Body of pancreas (tissue), 4 donors: ENCODE measurements at regions not wholly inside any gene's neighbourhood (a gene's known extent, or its start where the extent isn't known, plus 50 kb on each side); places are given as distances from the start of the nearest gene placed in this dataset.

Source experiments
- CTCF ChIP-seq, 7 experiments: fragments of 450-650 bp in 4 of 7; fragments of 200-600 bp in 3 of 7; sonication (generic) in 3 of 7; IDR thresholded peaks; one replicate each; pipeline ENCODE4 v1.5.1; 2016 to 2019; ENCODE audit warnings: antibody characterized with exemption in 7 of 7
- POLR2A ChIP-seq, 3 donors: fragments of 450-650 bp; IDR thresholded peaks; one replicate each; pipeline ENCODE4 v1.6.1; 2016; ENCODE audit warnings: antibody characterized with exemption in 3 of 3, mild to moderate bottlenecking in 2 of 3

GRCh38 chr11:105206633-105207032 lies 67.1 kb upstream of the CARD18 start:
- no peak for TF ChIP-seq CTCF (IDR thresholded peaks at IDR 0.05)
- no peak for TF ChIP-seq POLR2A (IDR thresholded peaks at IDR 0.05)
